ACC112 (cell line): ENCODE measurements at regions not wholly inside any gene's neighbourhood (a gene's known extent, or its start where the extent isn't known, plus 50 kb on each side); places are given as distances from the start of the nearest gene placed in this dataset.
"Not testable (repeated sequence)": the region's sequence is repeated elsewhere in the genome, so short reads cannot be mapped to it uniquely, and the experiment has no call there.

Experiments
- H2AFZ ChIP-seq: fragments of 200-600 bp; sonication (generic); one replicate; pipeline ENCODE4 v1.6.0; 2017; ENCODE audit warnings: antibody characterized with exemption, low read length; ENCODE audit not compliant: unreplicated experiment
- H3K27ac ChIP-seq: fragments of 200-600 bp; sonication (generic); 2 replicates; pipeline ENCODE4 v1.5.1; 2014; ENCODE audit warnings: low read depth, mild to moderate bottlenecking, antibody characterized with exemption, low read length, moderate library complexity
- H3K27me3 ChIP-seq: fragments of 200-600 bp; sonication (generic); 2 replicates; pipeline ENCODE4 v1.6.1; 2014; ENCODE audit warnings: mild to moderate bottlenecking, antibody characterized with exemption, low read length, moderate library complexity, mixed read lengths; ENCODE audit not compliant: insufficient read depth
- H3K36me3 ChIP-seq: fragments of 200-600 bp; sonication (generic); 2 replicates; pipeline ENCODE4 v1.6.1; 2016; ENCODE audit warnings: mild to moderate bottlenecking, antibody characterized with exemption, low read length, moderate library complexity, mixed read lengths; ENCODE audit not compliant: insufficient read depth
- H3K4me1 ChIP-seq: fragments of 200-600 bp; sonication (generic); one replicate; pipeline ENCODE4 v1.6.1; 2016; ENCODE audit warnings: low read length, mixed read lengths; ENCODE audit not compliant: insufficient read depth, unreplicated experiment, control insufficient read depth
- H3K4me3 ChIP-seq: fragments of 200-600 bp; sonication (generic); 2 replicates; pipeline ENCODE4 v1.5.1; 2014; ENCODE audit warnings: mild to moderate bottlenecking, low read depth, low read length
- H3K79me2 ChIP-seq: fragments of 200-600 bp; sonication (generic); one replicate; pipeline ENCODE4 v1.6.0; 2016; ENCODE audit warnings: low read length; ENCODE audit not compliant: control insufficient read depth, unreplicated experiment, insufficient read depth

- no peak overlapping the region for H2AFZ ChIP-seq
- no peak overlapping the region for H3K4me3 ChIP-seq
- peaks cover 12% of the 10 kb centered on the region for H3K4me1 ChIP-seq
- H3K79me2 ChIP-seq: no peaks in the 10 kb centered on the region
- H3K27me3 ChIP-seq: no peaks in the 10 kb centered on the region
- H3K36me3 ChIP-seq: no peaks in the 10 kb centered on the region
- no peak overlapping the region for H3K27ac ChIP-seq
These were observed 1221.0 kb downstream of the JRKL start for GRCh38 chr11:97610854-97611253.

GRCh38 chr11:97611345-97611744 is 1221.5 kb downstream of the JRKL start:
- no peaks in the 10 kb centered on the region for H3K36me3 ChIP-seq
- no peak overlapping the region for H3K4me3 ChIP-seq
- no peaks in the 10 kb centered on the region for H3K27me3 ChIP-seq
- peaks cover 12% of the 10 kb centered on the region for H3K4me1 ChIP-seq
- H2AFZ ChIP-seq: no peak overlapping the region
- no peaks in the 10 kb centered on the region for H3K79me2 ChIP-seq
- H3K27ac ChIP-seq: no peak overlapping the region

GRCh38 chr11:97614606-97615005 is 1224.8 kb downstream of the JRKL start:
- Histone ChIP-seq H3K4me3 (peak overlapping the region; percentile 28; the same call in 1 of the 2 replicates), H3K27ac (peak overlapping the region; percentile 66), H3K36me3 (no peaks in the 10 kb centered on the region), H3K27me3 (no peaks in the 10 kb centered on the region), H3K79me2 (no peaks in the 10 kb centered on the region), H2AFZ (peak overlapping the region; percentile 50), H3K4me1 (peaks cover 12% of the 10 kb centered on the region)

- Histone ChIP-seq H3K27me3 (no peaks in the 10 kb centered on the region), H2AFZ (peak overlapping the region; percentile 54), H3K27ac (peak overlapping the region; percentile 66), H3K4me3 (peak overlapping the region; percentile 11), H3K79me2 (no peaks in the 10 kb centered on the region), H3K36me3 (no peaks in the 10 kb centered on the region), H3K4me1 (peaks cover 12% of the 10 kb centered on the region)
These were observed 1225.7 kb downstream of the JRKL start for GRCh38 chr11:97615546-97615945.

- no peak overlapping the region for H3K27ac ChIP-seq
- no peaks in the 10 kb centered on the region for H3K79me2 ChIP-seq
- no peak overlapping the region for H3K4me3 ChIP-seq
- H3K36me3 ChIP-seq: no peaks in the 10 kb centered on the region
- peaks cover 12% of the 10 kb centered on the region for H3K4me1 ChIP-seq
- H2AFZ ChIP-seq: no peak overlapping the region
- no peaks in the 10 kb centered on the region for H3K27me3 ChIP-seq
These were observed 1227.2 kb downstream of the JRKL start for GRCh38 chr11:97617031-97617430.

- Histone ChIP-seq H3K4me3 (no peak overlapping the region), H2AFZ (no peak overlapping the region), H3K79me2 (no peaks in the 10 kb centered on the region), H3K27me3 (no peaks in the 10 kb centered on the region), H3K27ac (no peak overlapping the region), H3K36me3 (no peaks in the 10 kb centered on the region), H3K4me1 (peaks cover 8% of the 10 kb centered on the region)
These were observed 1230.2 kb downstream of the JRKL start for GRCh38 chr11:97620007-97620406.

- no peaks in the 10 kb centered on the region for H3K79me2 ChIP-seq
- H3K27me3 ChIP-seq: no peaks in the 10 kb centered on the region
- no peaks in the 10 kb centered on the region for H3K4me1 ChIP-seq
- H2AFZ ChIP-seq: no peak overlapping the region
- H3K4me3 ChIP-seq: no peak overlapping the region
- no peak overlapping the region for H3K27ac ChIP-seq
- H3K36me3 ChIP-seq: no peaks in the 10 kb centered on the region
These were observed 1231.5 kb downstream of the JRKL start for GRCh38 chr11:97621282-97621681.

GRCh38 chr11:97622795-97623194 is 1233.0 kb downstream of the JRKL start:
- H3K4me3 ChIP-seq: no peak overlapping the region
- no peaks in the 10 kb centered on the region for H3K79me2 ChIP-seq
- no peaks in the 10 kb centered on the region for H3K36me3 ChIP-seq
- no peaks in the 10 kb centered on the region for H3K4me1 ChIP-seq
- no peak overlapping the region for H3K27ac ChIP-seq
- H2AFZ ChIP-seq: no peak overlapping the region
- H3K27me3 ChIP-seq: no peaks in the 10 kb centered on the region

- not testable (repeated sequence) for H2AFZ ChIP-seq, H3K36me3 ChIP-seq, H3K79me2 ChIP-seq, H3K4me3 ChIP-seq, H3K27ac ChIP-seq, H3K4me1 ChIP-seq, H3K27me3 ChIP-seq
These were observed 1246.9 kb downstream of the JRKL start for GRCh38 chr11:97636741-97637140.

GRCh38 chr11:97637701-97638100 is 1247.9 kb downstream of the JRKL start:
- Histone ChIP-seq H3K36me3 (no peaks in the 10 kb centered on the region), H3K27ac (no peak overlapping the region), H3K79me2 (no peaks in the 10 kb centered on the region), H3K4me3 (no peak overlapping the region), H2AFZ (no peak overlapping the region), H3K27me3 (no peaks in the 10 kb centered on the region), H3K4me1 (no peaks in the 10 kb centered on the region)

GRCh38 chr11:97638641-97639224 is 1248.9 kb downstream of the JRKL start:
- no peak overlapping the region for H3K27ac ChIP-seq
- no peak overlapping the region for H3K4me3 ChIP-seq
- no peaks in the 10 kb centered on the region for H3K36me3 ChIP-seq
- no peaks in the 10 kb centered on the region for H3K27me3 ChIP-seq
- H3K79me2 ChIP-seq: no peaks in the 10 kb centered on the region
- no peak overlapping the region for H2AFZ ChIP-seq
- H3K4me1 ChIP-seq: no peaks in the 10 kb centered on the region
